Dedifferentiated amniotic fluid mesenchymal stem cell (primary cell): ENCODE measurements at regions not wholly inside any gene's neighbourhood (a gene's known extent, or its start where the extent isn't known, plus 50 kb on each side); places are given as distances from the start of the nearest gene placed in this dataset.
"Not testable (repeated sequence)": the region's sequence is repeated elsewhere in the genome, so short reads cannot be mapped to it uniquely, and the experiment has no call there.

Experiments
- DNase-seq: peaks from one replicate; pipeline ENCODE4 v3.0.0-alpha.2; 2016; ENCODE audit errors: extremely low spot score

GRCh38 chr16:61181982-61182381, 854.3 kb downstream of the CDH8 start:
- no peak for DNase-seq

GRCh38 chr16:61179561-61179960, 856.7 kb downstream of the CDH8 start:
- DNase-seq, result no peak

DNA sequence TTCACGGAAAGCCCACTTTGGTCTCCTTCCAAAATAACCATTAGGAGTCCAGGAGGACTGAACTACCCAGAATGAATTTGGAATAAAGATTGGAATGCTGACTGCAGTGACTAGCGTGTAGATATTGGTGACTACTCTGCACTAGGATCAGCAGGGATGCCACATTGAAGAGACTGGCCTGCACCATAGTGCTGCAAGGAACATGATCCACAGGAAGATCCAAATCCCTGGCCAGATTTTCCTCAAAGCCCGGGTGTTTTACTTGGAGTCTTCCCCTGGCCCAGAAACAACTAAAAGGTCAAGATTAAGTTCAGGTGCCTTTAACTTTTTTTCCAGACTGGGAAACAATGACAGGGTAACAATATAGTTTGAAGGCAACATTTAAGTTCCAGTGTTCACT, 870.4 kb downstream of the CDH8 start:
- DNase-seq, result no peak

DNA sequence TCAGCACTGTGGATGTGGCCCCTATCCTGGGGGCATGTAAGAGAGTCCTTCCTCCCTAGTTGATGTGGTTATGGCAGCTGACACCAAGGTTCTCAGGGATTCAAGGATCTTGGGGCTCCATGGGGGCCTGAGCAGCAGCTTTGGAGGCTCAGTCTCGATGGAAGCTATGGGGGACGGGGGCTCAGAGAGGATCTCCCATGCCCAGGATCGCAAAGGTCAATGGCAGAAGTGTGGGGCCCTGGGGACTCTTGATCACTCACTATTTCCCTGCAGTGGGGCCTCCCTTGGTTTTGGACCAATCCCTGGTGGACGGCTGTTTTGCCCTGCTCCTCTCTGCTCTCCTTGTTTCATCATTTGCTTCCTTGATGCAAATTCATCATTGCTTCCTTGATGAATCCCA, 885.9 kb downstream of the CDH8 start:
- DNase-seq, result no peak

GRCh38 chr16:61149709-61150108, 886.5 kb downstream of the CDH8 start:
- no peak for DNase-seq

DNA sequence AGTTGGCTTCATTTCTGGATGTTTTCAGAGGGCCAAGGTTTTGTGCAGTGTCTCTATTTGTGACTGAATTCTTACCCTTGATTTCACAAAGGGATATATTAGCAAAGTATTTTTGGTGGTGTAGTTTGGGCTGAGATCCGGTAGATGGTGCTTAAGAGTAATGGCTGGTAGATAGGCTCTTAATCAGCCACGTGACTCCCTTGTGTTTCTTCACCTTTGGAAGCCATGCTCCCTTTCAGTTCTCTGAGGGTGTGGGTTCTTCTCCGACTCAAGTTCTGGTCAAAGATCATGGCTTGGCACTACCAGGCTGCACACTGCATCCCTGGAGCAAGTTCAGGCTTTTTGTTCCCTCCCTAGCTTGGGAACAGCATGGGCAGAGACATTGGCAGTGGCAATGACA, 887.3 kb downstream of the CDH8 start:
- DNase-seq, result no peak

- DNase-seq, result no peak
Observed at GRCh38 chr16:61146429-61146828, 889.8 kb downstream of the CDH8 start.

DNA sequence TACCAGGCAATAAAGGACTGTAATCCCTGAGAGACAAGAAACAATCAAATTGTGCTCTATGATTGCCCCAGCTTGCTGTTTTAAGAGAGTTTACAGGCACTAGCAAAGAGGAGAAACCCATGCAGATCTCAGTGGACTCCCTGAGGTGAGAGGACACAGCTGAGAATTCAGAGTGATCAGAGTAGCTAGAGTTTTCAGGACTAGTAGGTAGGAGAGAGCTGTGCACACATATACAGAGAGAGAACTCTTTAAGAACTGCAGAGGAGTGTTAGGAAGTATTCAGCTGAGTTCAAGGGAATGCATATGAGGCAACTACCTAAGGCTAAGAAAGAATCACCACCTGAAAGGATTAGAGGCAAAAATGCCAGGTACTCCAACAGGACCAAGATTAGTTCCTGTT, 904.8 kb downstream of the CDH8 start:
- DNase-seq, result no peak

- DNase-seq, result no peak
Observed at GRCh38 chr16:61128545-61129323, 907.5 kb downstream of the CDH8 start.

DNA sequence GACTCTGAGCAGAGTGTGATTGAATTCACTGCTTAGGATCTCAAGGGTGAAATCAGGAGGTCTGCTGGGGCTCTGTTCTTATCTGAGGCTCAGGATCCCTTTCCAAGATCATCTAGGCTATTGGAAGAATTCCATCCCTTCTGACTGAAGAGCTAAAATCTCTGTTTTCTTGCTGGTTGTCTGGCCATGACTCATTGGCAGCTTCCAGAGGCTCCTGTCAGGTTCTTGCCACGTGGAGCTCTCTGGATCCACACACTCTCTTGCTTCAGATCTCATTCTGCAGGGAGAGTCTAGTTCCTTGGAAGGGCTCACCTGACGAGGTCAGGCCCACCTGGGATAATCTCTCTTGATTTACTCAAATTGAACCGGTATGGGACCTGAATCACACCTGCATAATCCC, 930.7 kb downstream of the CDH8 start:
- no peak for DNase-seq

GRCh38 chr16:61098505-61098904, 937.7 kb downstream of the CDH8 start:
- DNase-seq, result no peak

DNA sequence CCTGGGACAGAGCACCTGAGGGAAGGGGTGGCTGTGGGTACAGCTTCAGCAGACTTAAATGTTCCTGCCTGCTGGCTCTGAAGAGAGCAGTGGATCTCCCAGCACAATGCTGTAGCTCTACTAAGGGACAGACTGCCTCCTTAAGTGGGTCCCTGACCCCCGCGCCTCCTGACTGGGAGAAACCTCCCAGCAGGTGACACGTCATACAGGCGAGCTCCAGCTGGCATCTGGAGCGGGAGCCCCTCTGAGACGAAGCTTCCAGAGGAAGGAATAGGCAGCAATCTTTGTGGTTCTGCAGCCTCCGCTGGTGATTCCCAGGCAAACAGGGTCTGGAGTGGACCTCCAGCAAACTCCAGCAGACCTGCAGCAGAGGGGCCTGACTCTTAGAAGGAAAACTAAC, 944.9 kb downstream of the CDH8 start:
- DNase-seq, result not testable (repeated sequence)

DNA sequence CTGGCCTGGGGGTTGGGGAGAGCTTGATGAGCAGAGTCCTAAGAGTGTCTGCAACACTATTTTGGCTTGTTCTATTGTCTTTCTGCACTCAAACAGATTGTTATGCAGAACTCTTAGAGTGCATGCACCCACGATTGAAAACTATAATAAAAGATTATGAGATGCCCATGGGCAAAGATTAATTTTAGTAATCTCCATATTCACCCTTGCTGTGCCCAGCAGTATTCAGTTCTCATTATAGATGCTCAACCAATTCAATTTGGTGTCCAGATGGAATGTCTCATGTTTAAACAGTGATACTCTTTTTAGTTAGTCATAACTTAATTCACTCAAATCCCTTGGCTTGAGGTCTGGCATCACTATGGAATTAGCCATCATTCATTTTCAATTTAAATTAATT, 952.5 kb downstream of the CDH8 start:
- no peak for DNase-seq

GRCh38 chr16:61074324-61074723, 961.9 kb downstream of the CDH8 start:
- DNase-seq, result no peak

DNA sequence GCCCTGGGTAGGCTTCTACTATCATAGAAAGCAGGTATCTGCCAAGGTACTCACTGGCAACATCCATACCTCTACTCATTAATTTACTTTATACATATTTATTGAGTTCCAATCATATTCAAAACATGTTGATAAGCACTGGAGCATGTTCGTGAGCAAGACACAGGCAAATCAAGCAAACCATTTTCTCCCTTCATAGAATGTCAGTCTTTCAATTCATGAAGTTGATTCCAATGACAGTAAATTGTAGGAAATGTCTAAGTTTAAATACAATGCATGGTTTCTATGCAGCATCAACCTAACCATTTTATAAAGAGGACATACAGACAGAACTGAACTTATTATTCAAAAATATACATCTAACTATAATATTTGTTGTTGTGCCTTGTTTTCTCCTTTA, 978.6 kb downstream of the CDH8 start:
- DNase-seq, result no peak

DNA sequence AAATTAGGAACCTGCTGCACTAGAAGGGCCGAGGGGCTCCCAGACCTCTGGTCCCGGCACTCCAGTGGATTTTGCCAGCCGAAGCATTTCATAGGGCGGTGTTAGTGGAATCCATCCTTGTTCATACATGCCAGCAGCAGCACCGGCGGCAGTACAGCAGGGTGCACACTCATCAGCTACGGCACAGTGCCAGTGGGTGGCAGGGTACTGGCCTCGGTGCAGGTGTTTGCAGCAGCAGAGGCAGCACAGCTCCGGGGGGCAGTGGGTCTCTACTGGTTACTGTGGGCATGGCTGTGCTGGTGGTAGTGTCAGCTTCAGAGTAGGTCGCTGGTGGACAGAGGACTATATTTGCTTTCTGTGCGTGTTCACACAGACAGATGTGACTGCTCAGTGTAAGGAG, 985.7 kb downstream of the CDH8 start:
- no peak for DNase-seq

DNA sequence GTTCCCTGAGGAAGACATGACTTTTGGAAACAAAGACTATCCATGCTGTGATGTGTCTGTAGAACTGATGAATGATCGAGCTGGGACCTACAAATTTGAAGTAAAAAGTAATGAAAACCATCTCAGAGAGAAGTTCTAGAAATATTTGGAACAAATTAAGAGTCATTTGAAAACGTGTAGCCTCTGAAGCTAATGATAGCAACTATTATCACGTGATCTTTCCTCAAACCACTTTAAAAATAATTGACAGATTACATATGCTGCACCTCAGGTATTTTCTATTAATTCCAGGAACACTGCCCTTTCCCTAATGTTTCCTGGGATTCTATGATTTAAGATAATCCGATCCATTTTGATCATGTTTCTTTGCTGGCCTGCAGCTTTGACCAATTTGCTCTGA, 990.3 kb downstream of the CDH8 start:
- no peak for DNase-seq

- no peak for DNase-seq
Observed at GRCh38 chr16:61042737-61043136, 993.5 kb downstream of the CDH8 start.

- no peak for DNase-seq
Observed at GRCh38 chr16:61030616-61031015, 1005.6 kb downstream of the CDH8 start.

GRCh38 chr16:61024180-61024900, 1011.9 kb downstream of the CDH8 start:
- no peak for DNase-seq

DNA sequence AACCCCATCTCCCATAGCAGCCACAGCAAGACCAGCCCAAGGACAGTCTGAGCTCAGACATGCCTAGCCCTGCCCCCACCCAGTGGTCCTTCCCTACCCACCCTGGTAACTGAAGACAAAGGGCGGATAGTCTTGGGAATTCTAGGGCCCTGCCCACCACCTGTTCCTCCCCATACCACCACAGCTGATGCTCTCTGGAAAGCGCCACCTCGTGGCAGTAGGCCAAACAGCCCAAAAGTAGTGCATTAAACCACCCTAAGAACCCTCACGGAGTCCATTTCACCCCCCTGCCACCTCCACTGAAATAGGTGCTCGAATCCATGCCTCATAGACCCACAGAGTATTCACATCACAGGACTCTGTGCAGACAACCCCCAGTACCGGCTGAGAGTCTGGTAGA, 1021.4 kb downstream of the CDH8 start:
- DNase-seq, result no peak

DNA sequence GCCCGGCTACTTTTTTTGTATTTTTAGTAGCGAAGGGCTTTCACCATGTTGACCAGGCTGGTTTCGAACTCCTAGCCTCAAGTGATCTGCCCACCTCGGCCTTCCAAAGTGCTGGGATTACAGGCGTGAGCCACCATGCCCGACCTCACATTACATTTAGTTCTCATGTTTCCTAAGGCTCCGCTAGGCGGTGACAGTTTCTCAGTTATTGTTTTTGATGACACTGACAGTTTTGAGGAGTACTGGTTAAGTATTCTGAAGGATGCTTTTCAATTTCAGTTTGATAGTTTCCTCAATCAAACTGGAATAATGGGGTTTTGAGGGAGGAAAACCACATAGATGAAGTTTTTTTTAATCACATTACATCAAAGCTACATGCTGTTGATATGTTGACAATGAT, 1028.5 kb downstream of the CDH8 start:
- no peak for DNase-seq

GRCh38 chr16:61005952-61006351, 1030.3 kb downstream of the CDH8 start:
- no peak for DNase-seq
